ENCODE measurements at regions not wholly inside any gene's neighbourhood (a gene's known extent, or its start where the extent isn't known, plus 50 kb on each side); places are given as distances from the start of the nearest gene placed in this dataset.

GRCh38 chr6:105921781-105922180 is 164.4 kb upstream of the PRDM1 start:
- TF ChIP-seq POLR2A (IDR thresholded peaks at IDR 0.05), result no peak
- no peak for TF ChIP-seq CTCF (IDR thresholded peaks at IDR 0.05 in 4 of 5, conservative IDR thresholded peaks at IDR 0.05 in 1 of 5)
- in situ Hi-C loops (cut with MboI; ENCODE audit: low sequenced_read_pairs in 4 of 4), result no loop called here
- Histone ChIP-seq H3K4me1 (no peaks in the 10 kb centered on the region), H3K9me3 (no peaks in the 10 kb centered on the region), H3K27ac (no peak overlapping the region), H3K36me3 (no peaks in the 10 kb centered on the region), H3K27me3 (no peaks in the 10 kb centered on the region), H3K4me3 (no peak overlapping the region)
- DNase-seq, result no peak
- intact Hi-C loops (cut with DNase I; ENCODE audit: low total_unique reads), result no loop called here
- ATAC-seq, result no peak

- intact Hi-C loops (cut with DNase I; ENCODE audit: low total_unique reads), result no loop called here
- TF ChIP-seq CTCF (IDR thresholded peaks at IDR 0.05 in 4 of 5, conservative IDR thresholded peaks at IDR 0.05 in 1 of 5) (no peak), POLR2A (IDR thresholded peaks at IDR 0.05) (no peak)
These were observed 166.1 kb upstream of the PRDM1 start for GRCh38 chr6:105920071-105920470.

GRCh38 chr6:105917038-105917695 is 169.0 kb upstream of the PRDM1 start:
- in situ Hi-C loops (cut with MboI; ENCODE audit: low sequenced_read_pairs in 4 of 4) (no loop called here), intact Hi-C loops (cut with DNase I; ENCODE audit: low total_unique reads) (no loop called here)
- Histone ChIP-seq H3K9me3 (no peaks in the 10 kb centered on the region), H3K27ac (peak overlapping the region; percentile 14 to 53 (median 44)), H3K4me1 (no peaks in the 10 kb centered on the region), H3K4me3 (no peak overlapping the region), H3K36me3 (no peaks in the 10 kb centered on the region), H3K27me3 (no peaks in the 10 kb centered on the region)
- ATAC-seq, result peak; percentile 21 to 76
- no peak for DNase-seq
- TF ChIP-seq POLR2A (IDR thresholded peaks at IDR 0.05), result no peak
- no peak for TF ChIP-seq CTCF (IDR thresholded peaks at IDR 0.05 in 4 of 5, conservative IDR thresholded peaks at IDR 0.05 in 1 of 5)

More at GRCh38 chr6:105920071-105920470, 166.1 kb upstream of the PRDM1 start:
- no peak for DNase-seq
- no peaks in the 10 kb centered on the region for H3K4me1 ChIP-seq
- H3K9me3 ChIP-seq, result no peaks in the 10 kb centered on the region
- H3K4me3 ChIP-seq, result no peak overlapping the region
- in situ Hi-C loops (cut with MboI; ENCODE audit: low sequenced_read_pairs in 4 of 4), result no loop called here
- H3K36me3 ChIP-seq, result no peaks in the 10 kb centered on the region
- H3K27me3 ChIP-seq, result no peaks in the 10 kb centered on the region
- ATAC-seq, result no peak
- H3K27ac ChIP-seq, result no peak overlapping the region

GRCh38 chr6:105911106-105911629 is 175.0 kb upstream of the PRDM1 start:
- intact Hi-C loops (cut with DNase I; ENCODE audit: low total_unique reads) (loop anchor here (5.0 kb wide), 1 partner anchor 86 kb away; no protein-coding TSS in a partner anchor), in situ Hi-C loops (cut with MboI; ENCODE audit: low sequenced_read_pairs in 4 of 4) (no loop called here)
- no peak overlapping the region for H3K27ac ChIP-seq
- H3K27me3 ChIP-seq, result no peaks in the 10 kb centered on the region
- no peak overlapping the region for H3K4me3 ChIP-seq
- no peaks in the 10 kb centered on the region for H3K36me3 ChIP-seq
- DNase-seq (no peak), ATAC-seq (peak in 1 of 2 donors; percentile 39)
- H3K9me3 ChIP-seq, result no peaks in the 10 kb centered on the region
- H3K4me1 ChIP-seq, result peaks cover 0 to 11% of the 10 kb centered on the region in 2 donors
- TF ChIP-seq CTCF (IDR thresholded peaks at IDR 0.05 in 4 of 5, conservative IDR thresholded peaks at IDR 0.05 in 1 of 5) (no peak), POLR2A (IDR thresholded peaks at IDR 0.05) (no peak)

Data from gastrocnemius medialis (tissue), 4 donors.